ENCODE measurements at regions not wholly inside any gene's neighbourhood (a gene's known extent, or its start where the extent isn't known, plus 50 kb on each side); places are given as distances from the start of the nearest gene placed in this dataset.

DNA sequence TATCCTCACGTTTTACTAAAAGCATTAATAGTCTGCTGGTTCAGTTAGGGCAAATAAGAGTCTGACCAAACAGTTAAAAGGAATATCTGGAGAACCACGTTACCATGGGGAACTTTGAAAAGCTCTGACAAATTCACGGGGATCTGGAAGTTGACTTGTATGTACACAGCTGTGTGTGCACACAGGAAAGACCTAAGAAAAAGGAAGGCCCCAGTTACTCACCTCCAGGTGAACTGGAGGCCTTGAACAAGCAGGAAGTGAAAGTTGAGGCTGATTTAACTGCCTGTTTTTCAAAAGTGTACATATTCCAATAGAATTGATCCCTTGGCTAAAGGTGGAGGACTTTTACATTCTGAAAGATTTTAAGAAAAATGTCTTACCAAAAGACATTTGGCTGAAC is 1891.6 kb upstream of the PCDH20 start:
- peaks cover 5% of the 10 kb centered on the region; the same call in 1 of the 2 replicates for H3K9me3 ChIP-seq (ENCODE audit: control insufficient read depth, insufficient read depth, low read length)
- no peaks in the 10 kb centered on the region for H3F3A ChIP-seq (ENCODE audit: control insufficient read depth, insufficient read depth)
- no peak overlapping the region for H3K4me3 ChIP-seq (ENCODE audit: low read length)
- H3K4me1 ChIP-seq (ENCODE audit: control insufficient read depth, low read length), result peaks cover 6% of the 10 kb centered on the region
- H3K36me3 ChIP-seq (ENCODE audit: control insufficient read depth, low read length), result no peaks in the 10 kb centered on the region
- H3K27ac ChIP-seq (ENCODE audit: low read depth, low read length), result no peak overlapping the region
- no peaks in the 10 kb centered on the region for H4K20me1 ChIP-seq (ENCODE audit: control insufficient read depth, insufficient read depth, low read depth, low read length)
- H3K79me2 ChIP-seq (ENCODE audit: control insufficient read depth, low read length), result no peaks in the 10 kb centered on the region
- H3K9me2 ChIP-seq (replicated peaks; ENCODE audit: control insufficient read depth, low read length), result no peaks in the 10 kb centered on the region
- no peak overlapping the region for H3K4me2 ChIP-seq (ENCODE audit: low read length)
- no peak for TF ChIP-seq EZH2phosphoT487 (IDR thresholded peaks at IDR 0.05; ENCODE audit: borderline replicate concordance, low read length)
- TF ChIP-seq, protein P1, sequence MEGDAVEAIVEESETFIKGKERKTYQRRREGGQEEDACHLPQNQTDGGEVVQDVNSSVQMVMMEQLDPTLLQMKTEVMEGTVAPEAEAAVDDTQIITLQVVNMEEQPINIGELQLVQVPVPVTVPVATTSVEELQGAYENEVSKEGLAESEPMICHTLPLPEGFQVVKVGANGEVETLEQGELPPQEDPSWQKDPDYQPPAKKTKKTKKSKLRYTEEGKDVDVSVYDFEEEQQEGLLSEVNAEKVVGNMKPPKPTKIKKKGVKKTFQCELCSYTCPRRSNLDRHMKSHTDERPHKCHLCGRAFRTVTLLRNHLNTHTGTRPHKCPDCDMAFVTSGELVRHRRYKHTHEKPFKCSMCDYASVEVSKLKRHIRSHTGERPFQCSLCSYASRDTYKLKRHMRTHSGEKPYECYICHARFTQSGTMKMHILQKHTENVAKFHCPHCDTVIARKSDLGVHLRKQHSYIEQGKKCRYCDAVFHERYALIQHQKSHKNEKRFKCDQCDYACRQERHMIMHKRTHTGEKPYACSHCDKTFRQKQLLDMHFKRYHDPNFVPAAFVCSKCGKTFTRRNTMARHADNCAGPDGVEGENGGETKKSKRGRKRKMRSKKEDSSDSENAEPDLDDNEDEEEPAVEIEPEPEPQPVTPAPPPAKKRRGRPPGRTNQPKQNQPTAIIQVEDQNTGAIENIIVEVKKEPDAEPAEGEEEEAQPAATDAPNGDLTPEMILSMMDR (IDR thresholded peaks at IDR 0.05; ENCODE audit: low read depth, low read length, poor library complexity, severe bottlenecking), result no peak
- H3K27me3 ChIP-seq (ENCODE audit: control insufficient read depth, low read length), result no peaks in the 10 kb centered on the region

DNA sequence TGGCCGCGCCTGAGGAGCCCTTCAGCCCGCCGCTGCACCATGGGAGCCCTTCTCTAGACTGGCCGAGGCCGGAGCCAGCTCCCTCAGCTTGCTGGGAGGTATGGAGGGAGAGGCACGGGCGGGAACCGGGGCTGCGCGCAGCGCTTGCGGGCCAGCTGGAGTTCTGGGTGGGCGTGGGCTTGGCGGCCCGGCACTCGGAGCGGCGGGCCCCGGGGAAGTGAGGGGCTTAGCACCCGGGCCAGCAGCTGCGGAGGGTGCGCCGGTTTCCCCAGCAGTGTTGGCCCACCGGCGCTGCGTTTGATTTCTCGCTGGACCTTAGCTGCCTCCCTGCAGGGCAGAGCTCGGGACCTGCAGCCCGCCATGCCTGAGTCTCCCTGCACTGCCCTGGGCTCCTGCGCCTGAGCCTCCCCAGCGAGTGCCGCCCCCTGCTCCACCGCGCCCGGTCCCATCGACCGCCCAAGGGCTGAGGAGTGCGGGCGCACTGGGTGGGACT is 1890.0 kb upstream of the PCDH20 start:
- no peaks in the 10 kb centered on the region for H3K27me3 ChIP-seq (ENCODE audit: control insufficient read depth, low read length)
- H3K9me3 ChIP-seq (ENCODE audit: control insufficient read depth, insufficient read depth, low read length), result peaks cover 5% of the 10 kb centered on the region; the same call in 1 of the 2 replicates
- no peak for TF ChIP-seq EZH2phosphoT487 (IDR thresholded peaks at IDR 0.05; ENCODE audit: borderline replicate concordance, low read length)
- TF ChIP-seq, protein P1 (IDR thresholded peaks at IDR 0.05; ENCODE audit: low read depth, low read length, poor library complexity, severe bottlenecking), result no peak
- H3K4me1 ChIP-seq (ENCODE audit: control insufficient read depth, low read length), result peaks cover 6% of the 10 kb centered on the region
- no peaks in the 10 kb centered on the region for H3K36me3 ChIP-seq (ENCODE audit: control insufficient read depth, low read length)
- H3K79me2 ChIP-seq (ENCODE audit: control insufficient read depth, low read length), result no peaks in the 10 kb centered on the region
- H3F3A ChIP-seq (ENCODE audit: control insufficient read depth, insufficient read depth), result no peaks in the 10 kb centered on the region
- no peaks in the 10 kb centered on the region for H3K9me2 ChIP-seq (replicated peaks; ENCODE audit: control insufficient read depth, low read length)
- no peak overlapping the region for H3K4me2 ChIP-seq (ENCODE audit: low read length)
- H4K20me1 ChIP-seq (ENCODE audit: control insufficient read depth, insufficient read depth, low read depth, low read length), result no peaks in the 10 kb centered on the region
- H3K27ac ChIP-seq (ENCODE audit: low read depth, low read length), result no peak overlapping the region
- H3K4me3 ChIP-seq (ENCODE audit: low read length), result no peak overlapping the region

DNA sequence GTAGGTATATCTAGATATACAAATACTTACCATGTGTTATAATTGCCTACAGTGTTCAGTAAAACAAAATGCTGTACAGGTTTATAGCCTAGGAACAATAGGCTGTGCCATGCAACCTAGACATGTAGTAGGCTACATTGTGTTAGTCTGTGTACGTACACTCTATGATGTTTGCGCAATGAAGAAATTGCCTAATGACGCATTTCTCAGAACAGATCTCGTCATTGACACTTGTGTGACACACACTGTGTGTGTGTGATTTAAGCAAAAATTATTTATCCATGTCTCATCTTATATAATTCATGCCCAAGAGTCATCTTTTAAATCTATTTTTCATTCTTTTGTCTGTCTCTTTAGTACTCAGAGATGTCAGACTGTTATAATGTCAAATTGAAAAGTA is 1888.8 kb upstream of the PCDH20 start:
- Histone ChIP-seq H3K4me2 (ENCODE audit: low read length) (no peak overlapping the region), H3K4me1 (ENCODE audit: control insufficient read depth, low read length) (peaks cover 6% of the 10 kb centered on the region), H4K20me1 (ENCODE audit: control insufficient read depth, insufficient read depth, low read depth, low read length) (no peaks in the 10 kb centered on the region), H3K36me3 (ENCODE audit: control insufficient read depth, low read length) (no peaks in the 10 kb centered on the region), H3K9me2 (replicated peaks; ENCODE audit: control insufficient read depth, low read length) (no peaks in the 10 kb centered on the region), H3F3A (ENCODE audit: control insufficient read depth, insufficient read depth) (no peaks in the 10 kb centered on the region), H3K79me2 (ENCODE audit: control insufficient read depth, low read length) (no peaks in the 10 kb centered on the region), H3K9me3 (ENCODE audit: control insufficient read depth, insufficient read depth, low read length) (peaks cover 5% of the 10 kb centered on the region; the same call in 1 of the 2 replicates), H3K4me3 (ENCODE audit: low read length) (no peak overlapping the region), H3K27ac (ENCODE audit: low read depth, low read length) (no peak overlapping the region), H3K27me3 (ENCODE audit: control insufficient read depth, low read length) (no peaks in the 10 kb centered on the region)
- TF ChIP-seq EZH2phosphoT487 (IDR thresholded peaks at IDR 0.05; ENCODE audit: borderline replicate concordance, low read length), result no peak
- TF ChIP-seq, protein P1 (IDR thresholded peaks at IDR 0.05; ENCODE audit: low read depth, low read length, poor library complexity, severe bottlenecking), result no peak
